WERI-Rb-1 (cell line): ENCODE measurements at regions not wholly inside any gene's neighbourhood (a gene's known extent, or its start where the extent isn't known, plus 50 kb on each side); places are given as distances from the start of the nearest gene placed in this dataset.

Experiments used
- DNase-seq: peaks from one replicate; pipeline ENCODE4 v3.0.0-alpha.2; 2020
- H3K27ac ChIP-seq: fragments of 250-450 bp; sonication (Bioruptor Pico); 2 replicates; pipeline ENCODE4 v1.5.1; 2020; ENCODE audit warnings: mild to moderate bottlenecking, moderate library complexity
- H3K27me3 ChIP-seq: fragments of 250-450 bp; sonication (Bioruptor Pico); 2 replicates; pipeline ENCODE4 v1.5.1; 2021; ENCODE audit warnings: mild to moderate bottlenecking, low read depth, moderate library complexity; ENCODE audit not compliant: insufficient read depth, severe bottlenecking
- H3K36me3 ChIP-seq: fragments of 250-450 bp; sonication (Bioruptor Pico); 2 replicates; pipeline ENCODE4 v1.5.1; 2020; ENCODE audit warnings: mild to moderate bottlenecking, moderate library complexity
- H3K4me3 ChIP-seq: 2 replicates; pipeline ENCODE4 v1.5.1; 2011; ENCODE audit warnings: low read depth, mild to moderate bottlenecking, control low read depth, low read length
- H3K9me3 ChIP-seq: fragments of 250-450 bp; sonication (Bioruptor Pico); 2 replicates; pipeline ENCODE4 v1.5.1; 2021; ENCODE audit warnings: mild to moderate bottlenecking, moderate library complexity; ENCODE audit not compliant: severe bottlenecking
- CTCF ChIP-seq: IDR thresholded peaks from 2 replicates; pipeline ENCODE4 v1.5.1; 2011; ENCODE audit warnings: low read depth, mild to moderate bottlenecking, control low read depth, inconsistent platforms, low read length

- Histone ChIP-seq H3K36me3 (no peaks in the 10 kb centered on the region), H3K27ac (no peak overlapping the region), H3K27me3 (peaks cover 84% of the 10 kb centered on the region), H3K4me3 (no peak overlapping the region), H3K9me3 (peaks cover 6% of the 10 kb centered on the region)
- TF ChIP-seq CTCF: no peak
- no peak for DNase-seq
Measured at GRCh38 chr11:69393178-69393832, 88.2 kb upstream of the LINC01488 start.

GRCh38 chr11:69393865-69394233, 87.6 kb upstream of the LINC01488 start:
- no peak for TF ChIP-seq CTCF
- Histone ChIP-seq H3K4me3 (no peak overlapping the region), H3K36me3 (no peaks in the 10 kb centered on the region), H3K27ac (no peak overlapping the region), H3K27me3 (peaks cover 82% of the 10 kb centered on the region), H3K9me3 (peaks cover under 1% of the 10 kb centered on the region)
- no peak for DNase-seq

- peaks cover 83% of the 10 kb centered on the region for H3K27me3 ChIP-seq
- TF ChIP-seq CTCF: no peak
- H3K9me3 ChIP-seq: no peaks in the 10 kb centered on the region
- no peaks in the 10 kb centered on the region for H3K36me3 ChIP-seq
- DNase-seq: no peak
- no peak overlapping the region for H3K4me3 ChIP-seq
- H3K27ac ChIP-seq: no peak overlapping the region
Measured at GRCh38 chr11:69394234-69394868, 87.1 kb upstream of the LINC01488 start.

DNA sequence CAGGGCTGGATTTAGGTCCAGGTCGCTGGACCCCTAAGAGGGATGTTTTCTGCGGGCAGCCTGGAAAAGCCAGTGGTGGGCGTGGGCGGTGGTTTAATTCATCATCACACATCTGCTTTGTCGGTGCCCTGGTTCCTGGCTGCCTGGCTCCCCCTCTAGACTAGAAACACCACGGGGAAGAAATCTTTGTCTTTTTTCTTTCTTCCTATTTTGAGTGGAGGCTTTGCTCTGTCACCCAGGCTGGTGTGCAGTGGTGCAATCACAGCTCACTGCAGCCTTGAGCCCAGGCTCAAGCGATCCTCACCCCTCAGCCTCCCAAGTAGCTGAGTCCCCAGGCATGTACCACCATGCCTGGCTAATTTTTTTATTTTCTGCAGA, 86.6 kb upstream of the LINC01488 start:
- DNase-seq: no peak
- H3K36me3 ChIP-seq: no peaks in the 10 kb centered on the region
- peaks cover 83% of the 10 kb centered on the region for H3K27me3 ChIP-seq
- TF ChIP-seq CTCF: no peak
- H3K9me3 ChIP-seq: no peaks in the 10 kb centered on the region
- no peak overlapping the region for H3K27ac ChIP-seq
- H3K4me3 ChIP-seq: no peak overlapping the region

DNA sequence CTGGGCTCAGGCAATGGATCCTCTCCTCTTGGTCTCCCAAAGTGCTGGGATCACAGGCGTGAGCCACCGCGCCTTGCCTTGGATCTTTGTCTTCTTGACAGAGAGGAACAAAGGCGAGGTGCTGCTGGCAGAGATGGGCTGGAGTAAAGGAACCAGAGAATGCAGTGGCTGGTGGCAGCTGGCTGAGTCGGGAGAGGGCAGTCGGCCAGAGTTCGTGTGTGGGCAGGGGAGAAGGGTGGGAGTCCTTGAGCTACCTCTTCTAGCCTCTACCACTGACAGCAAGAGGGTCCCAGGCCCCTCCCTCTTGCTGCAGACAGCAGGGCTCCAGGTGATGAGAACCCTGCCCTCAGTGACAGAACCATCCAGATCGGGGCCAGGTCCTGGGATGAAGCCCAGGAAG, 86.2 kb upstream of the LINC01488 start:
- H3K27me3 ChIP-seq: peaks cover 82% of the 10 kb centered on the region
- no peak overlapping the region for H3K27ac ChIP-seq
- no peak for TF ChIP-seq CTCF
- no peak overlapping the region for H3K4me3 ChIP-seq
- no peak for DNase-seq
- H3K9me3 ChIP-seq: no peaks in the 10 kb centered on the region
- H3K36me3 ChIP-seq: no peaks in the 10 kb centered on the region
